A549 (cell line): ENCODE measurements at regions not wholly inside any gene's neighbourhood (a gene's known extent, or its start where the extent isn't known, plus 50 kb on each side); places are given as distances from the start of the nearest gene placed in this dataset.

Experiments
- ATAC-seq, 2 experiments: fragments of 200-7000 bp in 1 of 2; fragments of >200 bp in 1 of 2; cut with Nextera tagmentation in 1 of 2; cut with Tn5 transposase in 1 of 2; 3 replicates each; pipeline versions ENCODE4 v1.8.0 to v1.9.1; 2018 to 2020; ENCODE audit warnings: mild to moderate bottlenecking in 1 of 2, moderate library complexity in 1 of 2
- CTCF ChIA-PET: fragments of 300-600 bp; sonication (Branson Sonifier 250); formaldehyde crosslinking; extraction: SDS; loops from one replicate; lab custom pipeline; 2021; ENCODE audit warnings: antibody characterized with exemption, inconsistent platforms; lab: Yijun Ruan, JAX
- POLR2A ChIA-PET: fragments of 350-600 bp; formaldehyde crosslinking; extraction: SDS; loops from one replicate; lab custom pipeline; 2021; ENCODE audit warnings: antibody characterized with exemption, inconsistent platforms; lab: Yijun Ruan, JAX
- DNase-seq, 2 experiments: peaks; one replicate each; pipeline versions ENCODE4 v3.0.0 to v3.0.0-alpha.2; 2011 to 2016; ENCODE audit warnings: low read depth in 1 of 2, low spot score in 1 of 2
- FAIRE-seq: peaks from 2 replicates; lab custom pipeline; 2011; peaks lifted over from hg19 to GRCh38; lab: Jason Lieb, UNC
- H3K27ac ChIP-seq, 2 experiments: fragments of >200 bp; sonication (Bioruptor Twin); formaldehyde crosslinking; 3 replicates each; pipeline ENCODE4 v1.5.1; 2016 to 2017
- H3K4me1 ChIP-seq: fragments of >200 bp; sonication (Bioruptor Twin); formaldehyde crosslinking; 3 replicates; pipeline ENCODE4 v1.6.1; 2016
- H3K4me2 ChIP-seq: fragments of >200 bp; sonication (Bioruptor Twin); formaldehyde crosslinking; 3 replicates; pipeline ENCODE4 v1.6.1; 2016
- H3K4me3 ChIP-seq: fragments of >200 bp; sonication (Bioruptor Twin); formaldehyde crosslinking; 3 replicates; pipeline ENCODE4 v1.5.1; 2016
- H3K9me3 ChIP-seq: fragments of >200 bp; sonication (Bioruptor Twin); formaldehyde crosslinking; 3 replicates; pipeline ENCODE4 v1.6.1; 2016
- ATOH8 ChIP-seq: fragments of 250-450 bp; sonication (Bioruptor Pico); IDR thresholded peaks from 2 replicates; pipeline ENCODE4 v1.5.0; 2020; ENCODE audit warnings: low read depth, mild to moderate bottlenecking, moderate library complexity
- CBX8 ChIP-seq: fragments of 200-600 bp; sonication (generic); IDR thresholded peaks from 2 replicates; pipeline ENCODE4 v1.6.1; 2016
- CEBPB ChIP-seq, 2 experiments: fragments of >200 bp in 1 of 2; sonication (Bioruptor Twin) in 1 of 2; formaldehyde crosslinking in 1 of 2; IDR thresholded peaks; 2 replicates each; pipeline ENCODE4 v1.6.1; 2012 to 2016
- CHD4 ChIP-seq: fragments of 200-600 bp; sonication (generic); IDR thresholded peaks from 2 replicates; pipeline ENCODE4 v1.6.1; 2016; ENCODE audit warnings: antibody characterized with exemption, mild to moderate bottlenecking, borderline replicate concordance
- E2F6 ChIP-seq: IDR thresholded peaks from 2 replicates; pipeline ENCODE4 v1.6.1; 2012; ENCODE audit warnings: low read depth, borderline replicate concordance
- EHMT2 ChIP-seq: fragments of 200-600 bp; sonication (generic); IDR thresholded peaks from 2 replicates; pipeline ENCODE4 v1.6.1; 2016; ENCODE audit warnings: antibody characterized with exemption, low read depth, mild to moderate bottlenecking, moderate library complexity
- ELK1 ChIP-seq: fragments of 150-350 bp; IDR thresholded peaks from 2 replicates; pipeline ENCODE4 v1.6.1; 2014; ENCODE audit warnings: low read depth, mild to moderate bottlenecking, low read length
- EP300 ChIP-seq, 2 experiments: fragments of >200 bp; sonication (Bioruptor Twin); formaldehyde crosslinking; IDR thresholded peaks; 2 replicates in 1 of 2; 3 replicates in 1 of 2; pipeline ENCODE4 v1.6.1; 2016 to 2017
- FOSL2 ChIP-seq, 2 experiments: fragments of 450-650 bp in 1 of 2; fragments of >200 bp in 1 of 2; sonication (Bioruptor Twin) in 1 of 2; formaldehyde crosslinking; IDR thresholded peaks; 2 replicates each; pipeline versions ENCODE4 v1.5.0 to v1.6.1; 2016 to 2020; ENCODE audit warnings: mild to moderate bottlenecking in 1 of 2, moderate library complexity in 1 of 2
- GATA3 ChIP-seq: IDR thresholded peaks from 2 replicates; pipeline ENCODE4 v1.6.1; 2012; ENCODE audit warnings: borderline replicate concordance
- HOXA7 ChIP-seq: fragments of 250-450 bp; sonication (Bioruptor Pico); IDR thresholded peaks from 2 replicates; pipeline ENCODE4 v1.5.0; 2020; ENCODE audit warnings: mild to moderate bottlenecking, moderate library complexity
- HOXB13 ChIP-seq: fragments of 250-450 bp; sonication (Bioruptor Pico); IDR thresholded peaks from 2 replicates; pipeline ENCODE4 v1.5.0; 2020; ENCODE audit warnings: low read depth, mild to moderate bottlenecking, moderate library complexity
- JUNB ChIP-seq: fragments of >200 bp; sonication (Bioruptor Twin); formaldehyde crosslinking; IDR thresholded peaks from 2 replicates; pipeline ENCODE4 v1.6.1; 2016
- KDM5A ChIP-seq: fragments of 200-600 bp; sonication (generic); IDR thresholded peaks from 2 replicates; pipeline ENCODE4 v1.6.1; 2016; ENCODE audit warnings: antibody characterized with exemption, mild to moderate bottlenecking
- MAX ChIP-seq: IDR thresholded peaks from 2 replicates; pipeline ENCODE4 v1.6.1; 2012
- NPAS2 ChIP-seq: fragments of 250-450 bp; sonication (Bioruptor Pico); IDR thresholded peaks from 2 replicates; pipeline ENCODE4 v1.8.0; 2022; ENCODE audit warnings: mild to moderate bottlenecking, moderate library complexity, borderline replicate concordance
- NR3C1 ChIP-seq: fragments of >200 bp; sonication (Bioruptor Twin); formaldehyde crosslinking; IDR thresholded peaks from 3 replicates; pipeline ENCODE4 v1.6.1; 2017
- RAD21 ChIP-seq, 2 experiments: fragments of >200 bp in 1 of 2; sonication (Bioruptor Twin) in 1 of 2; formaldehyde crosslinking in 1 of 2; IDR thresholded peaks in 1 of 2; conservative IDR thresholded peaks in 1 of 2; 2 replicates in 1 of 2; 3 replicates in 1 of 2; pipeline ENCODE4 v1.6.1; 2012 to 2018; ENCODE audit warnings: inconsistent platforms in 1 of 2
- SMC3 ChIP-seq: fragments of >200 bp; sonication (Bioruptor Twin); formaldehyde crosslinking; IDR thresholded peaks from 3 replicates; pipeline ENCODE4 v1.6.1; 2018; ENCODE audit warnings: inconsistent platforms
- TFCP2L1 ChIP-seq: fragments of 250-450 bp; sonication (Bioruptor Pico); IDR thresholded peaks from 2 replicates; pipeline ENCODE4 v1.5.0; 2021; ENCODE audit warnings: mild to moderate bottlenecking
- WGBS: methylation state at CpG from one replicate; pipeline ENCODE4 v1.1.6; 2017; ENCODE audit errors: missing lambda C conversion rate; 5-methylcytosine and 5-hydroxymethylcytosine counted together

- peaks cover 26% of the 10 kb centered on the region for H3K4me1 ChIP-seq
- H3K9me3 ChIP-seq, result no peaks in the 10 kb centered on the region
- peak overlapping the region; percentile 59 for H3K4me2 ChIP-seq
- H3K4me3 ChIP-seq, result no peak overlapping the region
- H3K27ac ChIP-seq, result peak overlapping the region; percentile 53 to 72; a peak in 5 of 6 replicates
- CTCF ChIA-PET, result interaction anchor here (1.2 kb wide), 1 partner anchor 10 kb away, joined by 3 read pairs; no protein-coding TSS in a partner anchor
- POLR2A ChIA-PET, result interaction anchor here (0.6 to 1.1 kb wide), 2 partner anchors 11 to 67 kb away, joined by 3 to 4 read pairs; no protein-coding TSS in a partner anchor
- whole genome bisulfite sequencing, result 62% methylated on average over 6 of the region's 6 CpGs
- TF ChIP-seq GATA3, result peak; percentile 58; the same call in 1 of the 2 replicates
- TF ChIP-seq JUNB, result peak; percentile 70
- TF ChIP-seq TFCP2L1 (CRISPR knock-in tag), result no peak
- 0 out of 3 replicates have a peak, but pooled peaks have one; percentile 16 for TF ChIP-seq SMC3
- TF ChIP-seq ATOH8 (CRISPR knock-in tag), result no peak
- TF ChIP-seq EP300 (IDR thresholded peaks at IDR 0.05), result peak; percentile 16 to 36; a peak in 1 of 5 replicates
- TF ChIP-seq RAD21 (conservative IDR thresholded peaks at IDR 0.05 in 1 of 2, IDR thresholded peaks at IDR 0.05 in 1 of 2), result peak in 1 of 2 experiments; percentile 24; a peak in 1 of 5 replicates
- peak; percentile 75 for TF ChIP-seq FOSL2 (IDR thresholded peaks at IDR 0.05)
- TF ChIP-seq FOSL2 (CRISPR knock-in tag; IDR thresholded peaks at IDR 0.05), result peak; percentile 75
- TF ChIP-seq KDM5A, result no peak
- TF ChIP-seq MAX, result peak; percentile 58; the same call in 1 of the 2 replicates
- TF ChIP-seq CBX8, result no peak
- no peak for TF ChIP-seq CEBPB (IDR thresholded peaks at IDR 0.05)
- no peak for TF ChIP-seq CHD4
- TF ChIP-seq, all 56 proteins: peak for 7
- DNase-seq, result peak; percentile 65 to 80
- peak; percentile 88 to 90 for ATAC-seq
- peak; percentile 65 for FAIRE-seq
These were observed 313.8 kb downstream of the ENC1 start for GRCh38 chr5:74326571-74327338.

GRCh38 chr5:74325866-74326265 lies 314.7 kb downstream of the ENC1 start:
- ChIA-PET POLR2A (interaction anchor here (1.1 kb wide), 1 partner anchor 10 kb away, joined by 3 read pairs; no protein-coding TSS in a partner anchor), CTCF (interaction anchor here (1.2 to 2.3 kb wide), 2 partner anchors 11 to 315 kb away, joined by 3 to 7 read pairs; partner anchors contain the start of gene ENC1)
- TF ChIP-seq FOSL2 (IDR thresholded peaks at IDR 0.05) (no peak), FOSL2 (CRISPR knock-in tag; IDR thresholded peaks at IDR 0.05) (peak; percentile 16; the same call in 1 of the 2 replicates), RAD21 (conservative IDR thresholded peaks at IDR 0.05 in 1 of 2, IDR thresholded peaks at IDR 0.05 in 1 of 2) (no peak)
- H3K9me3 ChIP-seq, result no peaks in the 10 kb centered on the region
- DNase-seq, result no peak
- H3K4me1 ChIP-seq, result peaks cover 26% of the 10 kb centered on the region
- no peak overlapping the region for H3K4me3 ChIP-seq
- peak overlapping the region; percentile 59; the same call in 2 of the 3 replicates for H3K4me2 ChIP-seq
- FAIRE-seq, result no peak
- 61% methylated on average over 2 of the region's 2 CpGs for WGBS
- no peak for ATAC-seq
- H3K27ac ChIP-seq, result peak overlapping the region; percentile 34 to 72; a peak in 3 of 6 replicates

- no peak for TF ChIP-seq E2F6
- no peak for TF ChIP-seq MAX
- TF ChIP-seq NPAS2 (CRISPR knock-in tag), result no peak
- TF ChIP-seq HOXB13 (CRISPR knock-in tag), result no peak
- no peak for TF ChIP-seq HOXA7 (CRISPR knock-in tag)
- no peak for TF ChIP-seq NR3C1
- no peak for TF ChIP-seq ELK1
- no peak for TF ChIP-seq EHMT2
- FAIRE-seq, result no peak
- DNase-seq, result no peak
- ATAC-seq, result no peak
- peak overlapping the region in 1 of 2 experiments; percentile 10; a peak in 1 of 6 replicates for H3K27ac ChIP-seq
- 97% methylated on average over 4 of the region's 4 CpGs for WGBS
- POLR2A ChIA-PET, result interaction anchor here (1.3 kb wide), 1 partner anchor 316 kb away, joined by 3 read pairs; the partner anchor contains the start of gene ENC1
- H3K4me2 ChIP-seq, result no peak overlapping the region
- H3K4me1 ChIP-seq, result peaks cover 26% of the 10 kb centered on the region
- H3K9me3 ChIP-seq, result no peaks in the 10 kb centered on the region
- H3K4me3 ChIP-seq, result no peak overlapping the region
- CTCF ChIA-PET, result interaction anchor here (1.5 to 2.3 kb wide), 2 partner anchors 128 to 316 kb away, joined by 3 to 7 read pairs; partner anchors contain the start of gene ENC1
These were observed 316.0 kb downstream of the ENC1 start for GRCh38 chr5:74324556-74324955.
